Stimulated activated CD4-positive, alpha-beta T cell treated with anti-CD3 and anti-CD28 coated beads, Interleukin-1b, Interleukin-23, amount 100 ng/mL, for 4 hours (primary cell): ENCODE measurements at regions not wholly inside any gene's neighbourhood (a gene's known extent, or its start where the extent isn't known, plus 50 kb on each side); places are given as distances from the start of the nearest gene placed in this dataset.

Experiments used
- DNase-seq, 2 donors: peaks; one replicate each; pipeline ENCODE4 v3.0.0-alpha.2; 2020; ENCODE audit warnings: low read depth in 2 of 2

DNA sequence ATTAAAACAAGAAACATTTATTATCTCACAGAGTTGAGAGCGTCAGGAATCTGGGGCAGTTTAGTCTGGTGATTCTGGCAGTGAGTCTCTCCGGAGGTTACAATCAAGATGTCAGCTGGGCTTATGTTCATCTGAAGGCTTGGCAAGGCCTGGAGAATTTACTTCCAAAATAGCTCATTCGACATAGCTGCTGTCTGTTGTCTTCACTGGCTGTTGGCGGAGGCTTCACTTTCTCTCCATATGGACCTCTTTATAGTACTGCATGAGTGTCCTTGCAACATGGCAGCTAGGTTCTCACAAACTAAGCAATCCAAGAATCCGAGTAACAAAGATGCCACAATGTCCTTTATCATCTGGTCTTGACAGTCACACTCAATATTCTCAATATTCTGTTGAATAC is 70.2 kb upstream of the ADGRL3 start:
- DNase-seq, result no peak

DNA sequence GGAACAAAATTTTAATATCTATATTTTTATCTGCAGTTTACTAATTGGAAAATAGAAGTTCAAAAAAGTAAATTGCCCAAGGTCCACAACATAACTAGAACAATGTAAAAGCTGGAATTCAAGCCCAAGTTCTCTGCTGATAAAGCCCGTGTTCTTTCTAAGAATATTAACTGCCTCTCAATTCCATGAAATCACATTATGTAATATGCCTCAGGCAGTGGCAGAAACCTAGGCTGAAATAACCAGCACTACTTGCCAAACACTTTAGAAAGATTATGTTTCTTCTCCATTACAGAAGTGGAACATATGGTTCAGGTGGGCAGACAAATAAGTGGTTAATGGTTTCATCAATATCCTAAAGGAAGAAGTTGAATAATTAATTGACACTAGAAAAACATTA is 56.7 kb upstream of the ADGRL3 start:
- DNase-seq, result no peak

DNA sequence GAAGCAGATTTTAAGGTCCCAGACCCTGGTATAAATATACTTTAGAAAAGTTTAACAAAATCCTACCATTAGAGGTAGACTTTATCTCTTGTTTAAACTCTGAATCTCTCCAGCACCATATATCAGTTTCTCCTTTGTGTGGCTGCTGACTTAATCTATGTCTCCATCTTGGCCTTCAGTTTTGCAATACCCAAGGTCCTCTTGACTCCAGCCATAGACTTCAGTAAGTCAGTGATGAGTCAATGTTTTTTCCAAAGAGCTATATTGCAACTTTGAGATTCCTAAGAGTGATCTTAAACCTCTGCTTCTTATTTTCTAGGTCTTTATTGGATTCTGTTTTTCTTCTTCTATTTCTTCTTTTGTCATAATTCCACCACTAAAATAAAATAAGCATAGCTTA is 50.8 kb upstream of the ADGRL3 start:
- DNase-seq, result no peak
